ENCODE measurements at regions not wholly inside any gene's neighbourhood (a gene's known extent, or its start where the extent isn't known, plus 50 kb on each side); places are given as distances from the start of the nearest gene placed in this dataset.

- TF ChIP-seq POLR2AphosphoS5 (IDR thresholded peaks at IDR 0.05; ENCODE audit: low read depth, low read length), result no peak
- no peak for TF ChIP-seq TAF1 (IDR thresholded peaks at IDR 0.05; ENCODE audit: borderline replicate concordance, low read depth, low read length)
- no peak for TF ChIP-seq POLR2A (IDR thresholded peaks at IDR 0.05; ENCODE audit: low read depth, low read length)
Observed at GRCh38 chr7:156034397-156034796, 222.1 kb upstream of the SHH start.

All from GM12892 (cell line).